Heart left ventricle (tissue), 13 donors: ENCODE measurements at regions not wholly inside any gene's neighbourhood (a gene's known extent, or its start where the extent isn't known, plus 50 kb on each side); places are given as distances from the start of the nearest gene placed in this dataset.

Source experiments
- POLR2A ChIP-seq, 2 donors: fragments of 450-650 bp; IDR thresholded peaks; one replicate each; pipeline ENCODE4 v1.6.1; 2017; ENCODE audit warnings: antibody characterized with exemption in 2 of 2, mild to moderate bottlenecking in 2 of 2, moderate library complexity in 2 of 2
- TF ChIP-seq, protein P1 (sequence below), 12 donors: fragments of 200-600 bp; sonication (generic) in 4 of 12; IDR thresholded peaks; one replicate each; pipeline versions ENCODE4 v1.5.0 to v1.8.0; 2018 to 2022; ENCODE audit warnings: antibody characterized with exemption in 12 of 12, mild to moderate bottlenecking in 5 of 12
- donor health status: ischemic (EF 13 %, LVEDD 7.1; RV severe dilation, severe dysfunction).
- donor health status: DM: no; HTN: yes; CAD: no.
- donor health status: DM: no; HTN: no; CAD: no.
- donor health status: ischemic (EF 25% LVEDD 6.9; RV normal size, moderate dysfunction).
- donor health status: ischemic (EF 25% LVEDD 5.7; RV mildly dilated, moderate dysfunction).
- donor health status: ischemic (EF 35%, LVEDD 5.7; RV mildly dilated, moderate dysfunction).
- donor health status: nonischemic (EF 11% LVEDD 7.7; RV severe dilation, severe dysfunction).
- donor health status: DM: yes; HTN: yes; CAD: no.
- donor health status: PGD.
- donor health status: ischemic (EF 29% LVEDD 5.4; RV normal size, mild dysfunction).
- donor health status: nonischemic (EF 23%, LVEDD 6.1; RV moderate dilation, normal function).

- no peak for TF ChIP-seq POLR2A (IDR thresholded peaks at IDR 0.05)
- TF ChIP-seq, protein P1, sequence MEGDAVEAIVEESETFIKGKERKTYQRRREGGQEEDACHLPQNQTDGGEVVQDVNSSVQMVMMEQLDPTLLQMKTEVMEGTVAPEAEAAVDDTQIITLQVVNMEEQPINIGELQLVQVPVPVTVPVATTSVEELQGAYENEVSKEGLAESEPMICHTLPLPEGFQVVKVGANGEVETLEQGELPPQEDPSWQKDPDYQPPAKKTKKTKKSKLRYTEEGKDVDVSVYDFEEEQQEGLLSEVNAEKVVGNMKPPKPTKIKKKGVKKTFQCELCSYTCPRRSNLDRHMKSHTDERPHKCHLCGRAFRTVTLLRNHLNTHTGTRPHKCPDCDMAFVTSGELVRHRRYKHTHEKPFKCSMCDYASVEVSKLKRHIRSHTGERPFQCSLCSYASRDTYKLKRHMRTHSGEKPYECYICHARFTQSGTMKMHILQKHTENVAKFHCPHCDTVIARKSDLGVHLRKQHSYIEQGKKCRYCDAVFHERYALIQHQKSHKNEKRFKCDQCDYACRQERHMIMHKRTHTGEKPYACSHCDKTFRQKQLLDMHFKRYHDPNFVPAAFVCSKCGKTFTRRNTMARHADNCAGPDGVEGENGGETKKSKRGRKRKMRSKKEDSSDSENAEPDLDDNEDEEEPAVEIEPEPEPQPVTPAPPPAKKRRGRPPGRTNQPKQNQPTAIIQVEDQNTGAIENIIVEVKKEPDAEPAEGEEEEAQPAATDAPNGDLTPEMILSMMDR (IDR thresholded peaks at IDR 0.05) = no peak
These were observed 400.0 kb downstream of the CD83 start for GRCh38 chr6:14517516-14518105.
